ENCODE measurements at regions not wholly inside any gene's neighbourhood (a gene's known extent, or its start where the extent isn't known, plus 50 kb on each side); places are given as distances from the start of the nearest gene placed in this dataset.

- H3K4me1 ChIP-seq, result no peaks in the 10 kb centered on the region
- TF ChIP-seq CTCF (IDR thresholded peaks at IDR 0.05), result no peak
- no peak overlapping the region for H3K4me3 ChIP-seq
- intact Hi-C loops (cut with DNase I; ENCODE audit: low total_unique reads), result no loop called here
- H3K36me3 ChIP-seq, result no peaks in the 10 kb centered on the region
- H3K9me3 ChIP-seq, result peaks cover 0 to 2% (median 0%) of the 10 kb centered on the region in 3 donors
- no peak for DNase-seq
- no peaks in the 10 kb centered on the region for H3K27me3 ChIP-seq
- no peak overlapping the region for H3K27ac ChIP-seq
Observed at GRCh38 chr6:117167520-117168271, 97.7 kb upstream of the VGLL2 start.

GRCh38 chr6:117168296-117169063 lies 96.9 kb upstream of the VGLL2 start:
- no peaks in the 10 kb centered on the region for H3K36me3 ChIP-seq
- DNase-seq, result no peak
- intact Hi-C loops (cut with DNase I; ENCODE audit: low total_unique reads), result no loop called here

GRCh38 chr6:117169064-117169665 lies 96.2 kb upstream of the VGLL2 start:
- H3K27me3 ChIP-seq, result no peaks in the 10 kb centered on the region
- H3K4me3 ChIP-seq, result no peak overlapping the region
- peaks cover 0 to 6% (median 0%) of the 10 kb centered on the region in 3 donors for H3K9me3 ChIP-seq
- DNase-seq, result no peak
- no peak overlapping the region for H3K27ac ChIP-seq
- H3K4me1 ChIP-seq, result no peaks in the 10 kb centered on the region
- no peak for TF ChIP-seq CTCF (IDR thresholded peaks at IDR 0.05)
- intact Hi-C loops (cut with DNase I; ENCODE audit: low total_unique reads), result no loop called here
- no peaks in the 10 kb centered on the region for H3K36me3 ChIP-seq

More at GRCh38 chr6:117168296-117169063, 96.9 kb upstream of the VGLL2 start:
- peaks cover 0 to 6% (median 0%) of the 10 kb centered on the region in 3 donors for H3K9me3 ChIP-seq
- TF ChIP-seq CTCF (IDR thresholded peaks at IDR 0.05), result no peak
- no peak overlapping the region for H3K27ac ChIP-seq
- H3K4me1 ChIP-seq, result no peaks in the 10 kb centered on the region
- no peaks in the 10 kb centered on the region for H3K27me3 ChIP-seq
- H3K4me3 ChIP-seq, result no peak overlapping the region

- no peak overlapping the region for H3K4me3 ChIP-seq
- H3K9me3 ChIP-seq, result peaks cover 0 to 6% (median 0%) of the 10 kb centered on the region in 3 donors
- no peaks in the 10 kb centered on the region for H3K4me1 ChIP-seq
- no peak for TF ChIP-seq CTCF (IDR thresholded peaks at IDR 0.05)
- DNase-seq, result no peak
- no peak overlapping the region for H3K27ac ChIP-seq
- intact Hi-C loops (cut with DNase I; ENCODE audit: low total_unique reads), result no loop called here
- no peaks in the 10 kb centered on the region for H3K36me3 ChIP-seq
- no peaks in the 10 kb centered on the region for H3K27me3 ChIP-seq
Observed at GRCh38 chr6:117169781-117170281, 95.5 kb upstream of the VGLL2 start.

GRCh38 chr6:117174835-117175360 lies 90.5 kb upstream of the VGLL2 start:
- no peaks in the 10 kb centered on the region for H3K36me3 ChIP-seq
- H3K4me1 ChIP-seq, result no peaks in the 10 kb centered on the region
- H3K4me3 ChIP-seq, result no peak overlapping the region
- no peak overlapping the region for H3K27ac ChIP-seq
- H3K9me3 ChIP-seq, result peaks cover 0 to 9% (median 0%) of the 10 kb centered on the region in 3 donors
- no peak for DNase-seq
- intact Hi-C loops (cut with DNase I; ENCODE audit: low total_unique reads), result no loop called here
- no peaks in the 10 kb centered on the region for H3K27me3 ChIP-seq
- no peak for TF ChIP-seq CTCF (IDR thresholded peaks at IDR 0.05)

Data from tibial artery (tissue), 4 donors.